HFF-Myc (cell line): ENCODE measurements at regions not wholly inside any gene's neighbourhood (a gene's known extent, or its start where the extent isn't known, plus 50 kb on each side); places are given as distances from the start of the nearest gene placed in this dataset.

ENCODE experiments used
- DNase-seq: peaks from one replicate; pipeline ENCODE4 v3.0.0-alpha.2; 2011; ENCODE audit warnings: low read depth; ENCODE audit errors: extremely low read depth
- H3K4me3 ChIP-seq: replicated peaks from 2 replicates; pipeline ENCODE4 v1.5.1; 2011; ENCODE audit warnings: low read depth, mild to moderate bottlenecking, control low read depth, low read length
- CTCF ChIP-seq: IDR thresholded peaks from 2 replicates; pipeline ENCODE4 v1.5.1; 2012; ENCODE audit warnings: mild to moderate bottlenecking, low read depth, low read length, control low read depth; ENCODE audit errors: missing control alignments

- DNase-seq, result no peak
- TF ChIP-seq CTCF, result no peak
Observed at GRCh38 chr18:10397004-10397403, 57.4 kb upstream of the APCDD1 start.

GRCh38 chr18:10398571-10398970 is 55.9 kb upstream of the APCDD1 start:
- no peak for TF ChIP-seq CTCF
- no peak for DNase-seq
- no peak overlapping the region for H3K4me3 ChIP-seq

More at GRCh38 chr18:10397004-10397403, 57.4 kb upstream of the APCDD1 start:
- H3K4me3 ChIP-seq, result no peak overlapping the region

- H3K4me3 ChIP-seq, result no peak overlapping the region
- no peak for DNase-seq
- TF ChIP-seq CTCF, result no peak
Observed at GRCh38 chr18:10399465-10399864, 55.0 kb upstream of the APCDD1 start.

GRCh38 chr18:10400534-10401307 is 53.7 kb upstream of the APCDD1 start:
- no peak for DNase-seq
- TF ChIP-seq CTCF, result no peak
- no peak overlapping the region for H3K4me3 ChIP-seq

- H3K4me3 ChIP-seq, result no peak overlapping the region
- no peak for DNase-seq
- TF ChIP-seq CTCF, result no peak
Observed at GRCh38 chr18:10401521-10401920, 52.9 kb upstream of the APCDD1 start.

- no peak for DNase-seq
- TF ChIP-seq CTCF, result no peak
- no peak overlapping the region for H3K4me3 ChIP-seq
Observed at GRCh38 chr18:10401930-10402329, 52.5 kb upstream of the APCDD1 start.

GRCh38 chr18:10402871-10403559 is 51.4 kb upstream of the APCDD1 start:
- H3K4me3 ChIP-seq, result no peak overlapping the region
- no peak for DNase-seq
- no peak for TF ChIP-seq CTCF
